ENCODE measurements at regions not wholly inside any gene's neighbourhood (a gene's known extent, or its start where the extent isn't known, plus 50 kb on each side); places are given as distances from the start of the nearest gene placed in this dataset.

DNA sequence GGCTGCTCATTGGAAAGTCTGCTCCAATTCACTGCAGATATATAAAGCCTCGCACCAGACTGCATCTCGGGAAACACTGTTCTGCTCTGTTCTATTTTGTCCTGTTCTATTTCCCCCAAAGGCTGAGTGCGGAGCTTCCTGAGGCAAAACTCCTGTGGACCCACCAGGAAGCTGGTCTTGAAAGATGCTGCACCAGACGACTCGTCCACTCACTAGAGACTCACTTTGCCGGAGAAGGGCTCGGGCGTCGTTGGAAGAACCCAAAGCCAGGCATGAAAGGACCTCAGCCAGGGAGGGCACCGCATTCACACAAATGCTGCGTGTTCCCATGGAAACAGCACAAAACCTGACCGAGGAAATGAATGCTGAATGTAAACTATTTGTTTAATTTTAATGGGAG is 331.2 kb upstream of the SFSWAP start:
- TF ChIP-seq EZH2 (IDR thresholded peaks at IDR 0.05; ENCODE audit: borderline replicate concordance) (no peak), CTCF (IDR thresholded peaks at IDR 0.05; ENCODE audit: poor library complexity) (no peak), EZH2phosphoT487 (IDR thresholded peaks at IDR 0.05; ENCODE audit: low read depth, severe bottlenecking, unreplicated experiment) (no peak)
